ENCODE measurements at regions not wholly inside any gene's neighbourhood (a gene's known extent, or its start where the extent isn't known, plus 50 kb on each side); places are given as distances from the start of the nearest gene placed in this dataset.

DNA sequence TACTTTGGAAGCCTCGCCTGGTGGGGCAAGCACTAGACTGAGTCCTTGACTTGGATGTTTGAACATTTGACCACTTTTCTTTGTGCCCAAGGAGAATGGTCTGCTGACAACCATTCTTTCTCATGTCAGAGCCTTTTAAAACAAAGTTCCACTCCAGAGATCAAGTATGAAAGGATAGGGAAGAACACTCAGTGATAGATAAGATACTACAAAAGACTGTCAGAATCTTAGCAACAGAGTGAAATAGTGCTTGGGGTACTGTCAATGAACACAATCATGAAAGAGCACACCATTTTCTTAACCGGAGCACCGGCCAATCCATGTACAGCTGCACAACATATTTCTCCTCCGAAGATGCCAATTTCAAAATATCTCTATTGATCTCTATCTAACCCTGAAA is 82.8 kb upstream of the ADO start:
- Histone ChIP-seq H3K4me3 (ENCODE audit: low read depth in 1 of 2, low read length in 2 of 2) (no peak overlapping the region), H3K27me3 (ENCODE audit: low read depth, low read length) (no peaks in the 10 kb centered on the region), H3K27ac (ENCODE audit: low read length) (no peak overlapping the region), H3K36me3 (ENCODE audit: control insufficient read depth in 1 of 2, insufficient read depth in 2 of 2, low read length in 2 of 2) (no peaks in the 10 kb centered on the region), H3K9me3 (ENCODE audit: control insufficient read depth in 1 of 2, low read length in 2 of 2) (no peaks in the 10 kb centered on the region), H3K4me1 (ENCODE audit: control insufficient read depth in 1 of 2, insufficient read depth in 2 of 2, low read length in 2 of 2) (no peaks in the 10 kb centered on the region)

DNA sequence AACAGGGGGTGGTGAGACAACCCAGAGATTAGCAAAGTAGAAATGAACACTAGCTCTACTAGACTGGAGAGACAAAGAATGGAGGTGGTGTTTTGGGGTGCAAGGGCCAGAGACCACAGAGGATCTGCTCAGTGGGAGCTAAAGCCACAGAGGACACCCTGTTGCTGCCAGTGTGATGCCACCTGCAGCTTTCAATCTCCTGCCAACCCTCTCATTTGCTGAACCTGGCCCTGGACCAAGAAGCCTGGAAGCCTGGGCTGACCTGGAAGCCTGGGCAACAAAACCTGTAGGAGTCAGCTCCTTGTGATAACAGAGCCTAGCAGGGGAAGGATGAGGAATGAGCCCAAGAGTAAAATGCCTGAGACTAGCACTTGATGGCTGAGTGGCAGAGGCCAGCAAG is 81.1 kb upstream of the ADO start:
- H3K27me3 ChIP-seq (ENCODE audit: low read depth, low read length) = no peaks in the 10 kb centered on the region
- H3K9me3 ChIP-seq (ENCODE audit: control insufficient read depth in 1 of 2, low read length in 2 of 2) = no peaks in the 10 kb centered on the region
- H3K36me3 ChIP-seq (ENCODE audit: control insufficient read depth in 1 of 2, insufficient read depth in 2 of 2, low read length in 2 of 2) = no peaks in the 10 kb centered on the region
- no peak overlapping the region for H3K4me3 ChIP-seq (ENCODE audit: low read depth in 1 of 2, low read length in 2 of 2)
- no peak overlapping the region for H3K27ac ChIP-seq (ENCODE audit: low read length)
- no peaks in the 10 kb centered on the region for H3K4me1 ChIP-seq (ENCODE audit: control insufficient read depth in 1 of 2, insufficient read depth in 2 of 2, low read length in 2 of 2)

DNA sequence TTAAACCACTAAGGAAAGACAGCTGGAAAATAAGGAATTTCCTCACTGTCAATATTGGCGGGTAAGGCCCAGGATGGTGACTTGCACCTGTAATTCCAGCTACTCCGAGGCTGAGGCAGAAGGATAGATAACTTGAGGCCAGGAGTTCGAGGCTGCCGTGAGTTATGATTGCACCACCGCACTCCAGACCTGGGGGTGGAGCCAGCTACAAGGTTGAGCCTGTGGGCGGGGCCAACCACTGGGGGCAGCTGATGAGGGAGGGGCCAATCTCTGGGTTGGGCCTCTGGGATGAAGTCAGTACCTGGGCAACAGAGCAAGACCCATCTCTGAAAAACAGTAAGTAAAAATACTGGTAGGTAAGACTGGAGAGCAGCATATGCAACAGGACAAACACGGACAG is 80.1 kb upstream of the ADO start:
- Histone ChIP-seq H3K36me3 (ENCODE audit: control insufficient read depth in 1 of 2, insufficient read depth in 2 of 2, low read length in 2 of 2) (no peaks in the 10 kb centered on the region), H3K27ac (ENCODE audit: low read length) (no peak overlapping the region), H3K4me1 (ENCODE audit: control insufficient read depth in 1 of 2, insufficient read depth in 2 of 2, low read length in 2 of 2) (no peaks in the 10 kb centered on the region), H3K27me3 (ENCODE audit: low read depth, low read length) (no peaks in the 10 kb centered on the region), H3K9me3 (ENCODE audit: control insufficient read depth in 1 of 2, low read length in 2 of 2) (no peaks in the 10 kb centered on the region), H3K4me3 (ENCODE audit: low read depth in 1 of 2, low read length in 2 of 2) (no peak overlapping the region)

DNA sequence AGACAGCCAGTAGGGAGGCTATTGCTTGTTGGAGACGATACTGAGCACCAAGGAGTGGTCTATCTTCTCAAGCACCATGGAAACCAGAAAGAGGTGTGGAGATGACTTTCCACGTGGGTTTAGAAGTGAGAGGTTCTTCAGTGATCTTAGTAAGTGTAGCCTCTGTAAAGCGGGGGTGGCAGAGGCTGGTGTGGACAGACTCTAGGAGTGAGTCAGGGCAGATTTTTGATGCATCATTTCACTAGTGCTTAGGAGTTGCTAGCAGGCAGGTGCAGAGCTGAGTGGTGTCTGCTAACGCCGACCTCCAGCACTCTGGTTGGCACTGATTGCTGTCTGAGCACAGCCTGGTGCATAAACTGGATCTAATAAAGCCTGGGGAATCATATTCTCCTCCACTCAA is 78.4 kb upstream of the ADO start:
- no peaks in the 10 kb centered on the region for H3K27me3 ChIP-seq (ENCODE audit: low read depth, low read length)
- no peaks in the 10 kb centered on the region for H3K4me1 ChIP-seq (ENCODE audit: control insufficient read depth in 1 of 2, insufficient read depth in 2 of 2, low read length in 2 of 2)

DNA sequence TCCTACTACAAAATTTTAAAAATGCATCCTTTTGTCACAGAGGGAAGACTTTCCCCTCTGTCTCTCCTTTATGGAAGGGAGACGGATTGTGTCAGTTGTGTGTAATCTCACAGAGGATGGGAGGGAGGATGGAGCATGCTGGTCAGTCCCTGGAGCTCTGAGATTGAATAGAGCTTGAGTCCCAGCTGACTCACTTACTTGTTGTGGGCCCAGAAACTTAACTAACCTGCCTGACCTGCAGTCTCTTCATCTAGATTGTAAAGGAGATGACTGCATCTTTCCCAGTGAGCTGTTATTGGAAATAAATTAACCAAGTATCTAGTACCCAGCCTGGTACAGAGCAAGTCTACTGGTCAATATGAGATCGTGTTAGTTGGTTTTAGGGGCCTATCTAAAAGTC is 77.9 kb upstream of the ADO start:
- no peaks in the 10 kb centered on the region for H3K36me3 ChIP-seq (ENCODE audit: control insufficient read depth in 1 of 2, insufficient read depth in 2 of 2, low read length in 2 of 2)
- no peaks in the 10 kb centered on the region for H3K4me1 ChIP-seq (ENCODE audit: control insufficient read depth in 1 of 2, insufficient read depth in 2 of 2, low read length in 2 of 2)
- no peak overlapping the region for H3K4me3 ChIP-seq (ENCODE audit: low read depth in 1 of 2, low read length in 2 of 2)
- no peaks in the 10 kb centered on the region for H3K9me3 ChIP-seq (ENCODE audit: control insufficient read depth in 1 of 2, low read length in 2 of 2)
- H3K27me3 ChIP-seq (ENCODE audit: low read depth, low read length) = no peaks in the 10 kb centered on the region
- H3K27ac ChIP-seq (ENCODE audit: low read length) = no peak overlapping the region

More for the DNA sequence above, 78.4 kb upstream of the ADO start:
- no peaks in the 10 kb centered on the region for H3K9me3 ChIP-seq (ENCODE audit: control insufficient read depth in 1 of 2, low read length in 2 of 2)
- no peaks in the 10 kb centered on the region for H3K36me3 ChIP-seq (ENCODE audit: control insufficient read depth in 1 of 2, insufficient read depth in 2 of 2, low read length in 2 of 2)
- no peak overlapping the region for H3K27ac ChIP-seq (ENCODE audit: low read length)
- no peak overlapping the region for H3K4me3 ChIP-seq (ENCODE audit: low read depth in 1 of 2, low read length in 2 of 2)

DNA sequence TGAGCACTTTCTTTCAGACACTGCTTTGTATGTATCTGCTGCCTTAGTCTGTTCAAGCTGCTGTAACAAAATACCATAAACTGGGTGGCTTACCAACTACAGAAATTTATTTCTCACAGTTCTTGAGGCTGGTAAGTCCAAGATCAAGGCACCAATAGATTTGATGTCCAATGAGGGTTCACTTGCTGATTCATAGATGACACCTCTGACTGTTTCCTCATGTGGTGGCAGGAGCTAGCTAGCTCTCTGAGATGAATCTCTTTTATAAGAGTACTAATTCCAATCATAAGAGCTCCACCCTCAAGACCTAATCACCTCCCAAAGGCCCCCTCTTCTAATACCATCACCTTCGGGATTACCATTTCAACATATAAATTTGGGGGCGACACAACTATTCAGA is 76.6 kb upstream of the ADO start:
- no peaks in the 10 kb centered on the region for H3K27me3 ChIP-seq (ENCODE audit: low read depth, low read length)
- H3K4me1 ChIP-seq (ENCODE audit: control insufficient read depth in 1 of 2, insufficient read depth in 2 of 2, low read length in 2 of 2) = no peaks in the 10 kb centered on the region
- H3K27ac ChIP-seq (ENCODE audit: low read length) = no peak overlapping the region
- no peak overlapping the region for H3K4me3 ChIP-seq (ENCODE audit: low read depth in 1 of 2, low read length in 2 of 2)
- H3K9me3 ChIP-seq (ENCODE audit: control insufficient read depth in 1 of 2, low read length in 2 of 2) = no peaks in the 10 kb centered on the region
- H3K36me3 ChIP-seq (ENCODE audit: control insufficient read depth in 1 of 2, insufficient read depth in 2 of 2, low read length in 2 of 2) = no peaks in the 10 kb centered on the region

DNA sequence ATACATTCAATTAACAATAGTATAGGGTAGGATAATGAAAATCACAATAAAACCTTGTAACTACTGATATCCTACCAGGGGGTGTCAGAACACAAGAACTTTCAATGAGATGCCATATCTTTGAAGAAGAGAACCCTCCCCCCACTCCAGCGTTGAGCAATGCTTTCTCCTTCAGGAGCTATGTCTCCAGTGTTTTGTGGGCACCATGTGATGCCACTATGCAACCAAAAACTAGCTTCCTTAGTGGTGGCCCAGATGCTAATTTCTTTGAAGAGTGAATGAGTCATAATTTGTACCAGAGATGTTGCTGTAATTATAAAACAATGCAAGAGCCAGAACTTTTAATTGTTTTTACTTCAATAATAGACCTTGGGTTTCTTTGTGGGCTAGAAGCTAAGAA is 76.0 kb upstream of the ADO start:
- Histone ChIP-seq H3K9me3 (ENCODE audit: control insufficient read depth in 1 of 2, low read length in 2 of 2) (no peaks in the 10 kb centered on the region), H3K27me3 (ENCODE audit: low read depth, low read length) (no peaks in the 10 kb centered on the region), H3K36me3 (ENCODE audit: control insufficient read depth in 1 of 2, insufficient read depth in 2 of 2, low read length in 2 of 2) (no peaks in the 10 kb centered on the region), H3K4me3 (ENCODE audit: low read depth in 1 of 2, low read length in 2 of 2) (no peak overlapping the region), H3K4me1 (ENCODE audit: control insufficient read depth in 1 of 2, insufficient read depth in 2 of 2, low read length in 2 of 2) (no peaks in the 10 kb centered on the region), H3K27ac (ENCODE audit: low read length) (no peak overlapping the region)

DNA sequence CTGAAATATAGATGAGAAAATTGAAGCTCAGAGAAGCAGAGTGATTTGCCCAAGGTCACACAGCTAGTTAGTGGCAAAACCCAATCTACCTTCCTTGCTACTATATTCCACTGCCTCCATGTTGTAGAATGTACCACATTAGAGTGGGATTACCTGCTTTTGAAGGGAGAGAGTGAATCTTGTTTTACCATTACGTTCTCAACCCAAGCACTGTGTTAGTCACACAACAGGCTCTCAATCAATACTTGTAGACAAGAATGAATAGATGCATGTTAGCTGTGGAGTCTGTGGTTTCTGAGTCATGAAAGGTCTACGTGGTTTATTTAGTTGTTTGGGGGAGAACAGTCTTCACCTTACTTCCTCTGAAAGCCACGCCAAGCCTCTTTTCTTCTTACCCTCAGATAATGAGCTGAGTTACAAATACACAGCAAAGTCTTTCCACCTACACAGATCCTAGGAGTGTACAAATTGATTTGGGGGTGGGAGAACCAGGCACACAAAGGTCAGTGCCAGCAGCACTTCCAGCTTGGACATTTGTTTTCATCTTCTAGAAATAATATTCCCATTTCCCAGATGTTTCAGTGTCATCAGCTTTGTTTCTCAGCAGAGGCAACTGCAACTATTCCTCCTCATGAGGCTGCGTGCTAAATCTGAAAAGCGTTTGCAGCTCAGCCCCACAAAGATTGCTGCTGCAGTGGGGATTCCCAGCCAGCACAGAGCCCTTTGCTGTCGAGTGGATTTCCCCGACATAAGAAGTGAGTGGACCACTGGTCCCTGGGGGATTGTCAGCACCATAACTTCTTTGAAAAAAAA is 71.5 kb upstream of the ADO start:
- H3K9me3 ChIP-seq (ENCODE audit: control insufficient read depth in 1 of 2, low read length in 2 of 2) = no peaks in the 10 kb centered on the region
- no peak overlapping the region for H3K27ac ChIP-seq (ENCODE audit: low read length)

DNA sequence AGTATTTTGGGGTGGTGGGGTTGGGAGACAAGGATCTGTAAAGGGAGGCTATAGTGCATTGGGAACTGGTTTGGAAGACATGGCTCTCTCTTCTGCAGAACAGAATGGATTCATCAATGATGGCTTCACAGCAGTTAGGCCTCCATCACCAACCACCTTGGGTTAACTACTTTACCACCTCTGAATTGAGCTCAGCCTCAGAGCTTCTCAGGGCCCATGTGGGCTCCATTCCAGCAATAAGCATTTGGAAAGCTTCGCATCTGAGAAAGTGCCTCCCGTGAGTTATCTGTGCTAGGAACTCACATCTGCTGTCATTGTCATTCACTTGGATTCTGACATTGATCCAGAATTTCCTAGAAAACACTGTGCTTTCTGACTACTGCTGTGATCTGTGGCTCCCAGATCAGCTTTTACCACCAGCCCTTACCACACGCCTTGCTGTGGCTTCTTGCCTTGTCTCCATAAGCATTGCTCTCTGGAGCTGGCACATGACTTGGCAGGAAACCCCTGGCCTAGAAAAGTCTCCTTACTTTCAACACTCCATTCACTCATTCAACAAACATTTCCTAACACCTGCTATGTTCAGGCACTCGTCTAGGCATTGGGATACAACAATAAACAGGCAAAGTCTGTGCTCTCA is 70.7 kb upstream of the ADO start:
- Histone ChIP-seq H3K4me3 (ENCODE audit: low read depth in 1 of 2, low read length in 2 of 2) (no peak overlapping the region), H3K27ac (ENCODE audit: low read length) (no peak overlapping the region), H3K9me3 (ENCODE audit: control insufficient read depth in 1 of 2, low read length in 2 of 2) (no peaks in the 10 kb centered on the region), H3K4me1 (ENCODE audit: control insufficient read depth in 1 of 2, insufficient read depth in 2 of 2, low read length in 2 of 2) (no peaks in the 10 kb centered on the region), H3K36me3 (ENCODE audit: control insufficient read depth in 1 of 2, insufficient read depth in 2 of 2, low read length in 2 of 2) (no peaks in the 10 kb centered on the region), H3K27me3 (ENCODE audit: low read depth, low read length) (no peaks in the 10 kb centered on the region)

More for the DNA sequence above, 71.5 kb upstream of the ADO start:
- no peaks in the 10 kb centered on the region for H3K27me3 ChIP-seq (ENCODE audit: low read depth, low read length)
- no peaks in the 10 kb centered on the region for H3K36me3 ChIP-seq (ENCODE audit: control insufficient read depth in 1 of 2, insufficient read depth in 2 of 2, low read length in 2 of 2)
- no peaks in the 10 kb centered on the region for H3K4me1 ChIP-seq (ENCODE audit: control insufficient read depth in 1 of 2, insufficient read depth in 2 of 2, low read length in 2 of 2)
- H3K4me3 ChIP-seq (ENCODE audit: low read depth in 1 of 2, low read length in 2 of 2) = no peak overlapping the region

DNA sequence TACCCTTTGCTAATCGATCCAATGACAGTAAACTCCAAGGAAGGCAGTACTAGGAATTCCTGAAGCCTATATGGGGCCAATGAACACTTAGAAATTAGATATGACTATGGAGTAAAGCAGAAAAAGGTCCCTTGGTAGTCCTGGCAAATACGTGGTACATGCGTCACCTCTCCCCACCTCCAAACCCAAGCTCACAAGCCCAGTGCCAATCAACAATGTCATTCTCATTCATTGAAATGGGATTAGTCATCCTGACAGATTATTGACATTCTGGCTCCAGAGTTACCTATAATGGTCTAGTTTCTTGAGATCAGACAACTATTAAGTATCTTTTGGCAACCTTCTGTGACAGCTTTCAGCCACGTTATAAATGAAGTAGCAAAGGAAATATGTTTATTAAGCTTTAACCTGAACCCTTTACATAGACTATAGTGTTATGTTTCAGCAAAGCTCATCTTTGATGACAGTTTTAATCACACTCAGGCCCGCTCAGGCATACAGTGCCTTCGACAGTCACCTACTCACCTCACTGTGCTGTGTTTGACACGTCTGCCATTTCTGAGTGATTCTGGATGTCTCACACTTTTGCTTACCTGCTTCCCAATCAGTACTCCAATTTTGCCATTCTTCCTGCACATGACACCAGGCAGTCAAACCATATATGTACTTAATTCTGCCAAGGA is 69.6 kb upstream of the ADO start:
- Histone ChIP-seq H3K27ac (ENCODE audit: low read length) (no peak overlapping the region), H3K36me3 (ENCODE audit: control insufficient read depth in 1 of 2, insufficient read depth in 2 of 2, low read length in 2 of 2) (no peaks in the 10 kb centered on the region), H3K27me3 (ENCODE audit: low read depth, low read length) (no peaks in the 10 kb centered on the region), H3K9me3 (ENCODE audit: control insufficient read depth in 1 of 2, low read length in 2 of 2) (no peaks in the 10 kb centered on the region), H3K4me3 (ENCODE audit: low read depth in 1 of 2, low read length in 2 of 2) (no peak overlapping the region), H3K4me1 (ENCODE audit: control insufficient read depth in 1 of 2, insufficient read depth in 2 of 2, low read length in 2 of 2) (no peaks in the 10 kb centered on the region)

DNA sequence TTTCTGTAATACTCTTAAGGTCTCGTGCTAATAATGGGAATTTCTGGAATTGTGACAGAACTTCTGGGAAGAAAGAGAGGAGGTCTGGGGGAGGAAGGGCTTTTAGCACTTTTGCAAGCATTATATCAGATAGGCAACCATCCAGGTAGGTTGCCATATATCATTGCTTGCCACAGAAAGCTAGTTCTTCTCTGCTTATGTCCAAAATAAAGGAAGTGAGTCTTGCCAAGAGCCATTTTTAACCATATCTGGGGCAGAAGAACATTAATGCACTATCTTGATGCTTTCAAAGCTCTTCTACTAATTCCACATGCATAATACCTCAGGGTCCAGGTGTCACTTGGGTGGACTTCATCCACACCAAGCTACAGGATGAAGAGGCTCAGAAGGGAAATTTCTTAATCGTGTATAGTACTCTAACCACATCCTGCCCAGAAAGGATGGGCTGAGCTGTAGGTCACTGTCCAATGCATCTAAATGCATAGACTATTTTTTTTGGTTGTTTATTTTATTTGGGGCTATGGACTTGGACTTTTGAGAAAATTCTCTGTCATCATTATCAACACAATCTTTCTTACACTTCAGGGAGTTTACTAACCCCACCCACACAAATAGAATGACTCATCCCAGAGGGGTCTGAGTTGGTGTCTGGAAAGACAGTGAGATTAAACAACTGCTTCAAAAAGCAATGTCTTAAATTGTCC is 68.9 kb upstream of the ADO start:
- H3K36me3 ChIP-seq (ENCODE audit: control insufficient read depth in 1 of 2, insufficient read depth in 2 of 2, low read length in 2 of 2) = no peaks in the 10 kb centered on the region
- H3K4me3 ChIP-seq (ENCODE audit: low read depth in 1 of 2, low read length in 2 of 2) = no peak overlapping the region
- H3K27ac ChIP-seq (ENCODE audit: low read length) = no peak overlapping the region
- H3K4me1 ChIP-seq (ENCODE audit: control insufficient read depth in 1 of 2, insufficient read depth in 2 of 2, low read length in 2 of 2) = no peaks in the 10 kb centered on the region
- no peaks in the 10 kb centered on the region for H3K27me3 ChIP-seq (ENCODE audit: low read depth, low read length)
- H3K9me3 ChIP-seq (ENCODE audit: control insufficient read depth in 1 of 2, low read length in 2 of 2) = no peaks in the 10 kb centered on the region

All from muscle layer of duodenum (tissue), 2 donors.